DMS 273 (cell line): ENCODE measurements at regions not wholly inside any gene's neighbourhood (a gene's known extent, or its start where the extent isn't known, plus 50 kb on each side); places are given as distances from the start of the nearest gene placed in this dataset.
"Not testable (repeated sequence)": the region's sequence is repeated elsewhere in the genome, so short reads cannot be mapped to it uniquely, and the experiment has no call there.

Experiments
- DNase-seq: peaks from one replicate; lab custom pipeline; 2025; ENCODE audit not compliant: unreplicated experiment; lab: John Stamatoyannopoulos, UW

GRCh38 chr14:105600195-105600938 lies 74.0 kb downstream of the TMEM121 start:
- not testable (repeated sequence) for DNase-seq

GRCh38 chr14:105600939-105601359 lies 74.6 kb downstream of the TMEM121 start:
- no peak for DNase-seq

GRCh38 chr14:105601360-105602242 lies 75.2 kb downstream of the TMEM121 start:
- no peak for DNase-seq

GRCh38 chr14:105602243-105602750 lies 75.9 kb downstream of the TMEM121 start:
- DNase-seq = no peak

- DNase-seq = peak; percentile 24
These were observed 76.7 kb downstream of the TMEM121 start for GRCh38 chr14:105602799-105603793.

GRCh38 chr14:105604531-105605463 lies 78.4 kb downstream of the TMEM121 start:
- not testable (repeated sequence) for DNase-seq

GRCh38 chr14:105605464-105606304 lies 79.3 kb downstream of the TMEM121 start:
- no peak for DNase-seq

- DNase-seq = not testable (repeated sequence)
These were observed 80.1 kb downstream of the TMEM121 start for GRCh38 chr14:105606305-105606975.

GRCh38 chr14:105607025-105607424 lies 80.6 kb downstream of the TMEM121 start:
- DNase-seq = not testable (repeated sequence)

GRCh38 chr14:105614987-105615386 lies 88.6 kb downstream of the TMEM121 start:
- not testable (repeated sequence) for DNase-seq

GRCh38 chr14:105615986-105616801 lies 89.8 kb downstream of the TMEM121 start:
- DNase-seq = not testable (repeated sequence)

- DNase-seq = no peak
These were observed 90.4 kb downstream of the TMEM121 start for GRCh38 chr14:105616802-105617192.

GRCh38 chr14:105617201-105617777 lies 90.9 kb downstream of the TMEM121 start:
- DNase-seq = no peak

- not testable (repeated sequence) for DNase-seq
These were observed 91.4 kb downstream of the TMEM121 start for GRCh38 chr14:105617805-105618204.

GRCh38 chr14:105619324-105619723 lies 92.9 kb downstream of the TMEM121 start:
- DNase-seq = not testable (repeated sequence)

- not testable (repeated sequence) for DNase-seq
These were observed 93.9 kb downstream of the TMEM121 start for GRCh38 chr14:105620178-105620864.
